Naive B cell (primary cell): ENCODE measurements at regions not wholly inside any gene's neighbourhood (a gene's known extent, or its start where the extent isn't known, plus 50 kb on each side); places are given as distances from the start of the nearest gene placed in this dataset.

Experiments
- ATAC-seq, 2 donors: fragments of 150-1000 bp; cut with Tn5 transposase; 2 replicates each; pipeline ENCODE4 v1.10.0; 2021; ENCODE audit warnings: low read depth in 2 of 2, mild to moderate bottlenecking in 2 of 2, moderate library complexity in 2 of 2
- DNase-seq: peaks from one replicate; pipeline ENCODE4 v3.0.0; 2022
- H3K27ac Mint-ChIP-seq, 6 donors: one replicate each; pipeline ENCODE4 v1.8.0; 2020 to 2022; ENCODE audit warnings: mild to moderate bottlenecking in 6 of 6, mixed read lengths in 6 of 6, moderate library complexity in 5 of 6, inconsistent platforms in 2 of 6
- H3K27me3 Mint-ChIP-seq, 3 donors: one replicate each; pipeline ENCODE4 v1.8.0; 2021 to 2022; ENCODE audit warnings: mixed read lengths in 3 of 3, mild to moderate bottlenecking in 1 of 3
- H3K36me3 Mint-ChIP-seq, 2 donors: one replicate each; pipeline ENCODE4 v1.8.0; 2020 to 2022; ENCODE audit warnings: mixed read lengths in 2 of 2, inconsistent platforms in 1 of 2, mild to moderate bottlenecking in 1 of 2
- H3K4me1 Mint-ChIP-seq, 3 donors: one replicate each; pipeline ENCODE4 v1.8.0; 2020 to 2022; ENCODE audit warnings: mixed read lengths in 3 of 3, inconsistent platforms in 1 of 3, mild to moderate bottlenecking in 1 of 3, moderate library complexity in 1 of 3
- H3K4me3 Mint-ChIP-seq, 8 donors: one replicate each; pipeline ENCODE4 v1.8.0; 2020 to 2022; ENCODE audit warnings: mild to moderate bottlenecking in 8 of 8, mixed read lengths in 8 of 8, moderate library complexity in 8 of 8, inconsistent platforms in 2 of 8
- H3K9me3 Mint-ChIP-seq, 7 donors: one replicate each; pipeline ENCODE4 v1.8.0; 2020 to 2022; ENCODE audit warnings: mixed read lengths in 7 of 7, mild to moderate bottlenecking in 5 of 7, inconsistent platforms in 2 of 7, moderate library complexity in 1 of 7

DNA sequence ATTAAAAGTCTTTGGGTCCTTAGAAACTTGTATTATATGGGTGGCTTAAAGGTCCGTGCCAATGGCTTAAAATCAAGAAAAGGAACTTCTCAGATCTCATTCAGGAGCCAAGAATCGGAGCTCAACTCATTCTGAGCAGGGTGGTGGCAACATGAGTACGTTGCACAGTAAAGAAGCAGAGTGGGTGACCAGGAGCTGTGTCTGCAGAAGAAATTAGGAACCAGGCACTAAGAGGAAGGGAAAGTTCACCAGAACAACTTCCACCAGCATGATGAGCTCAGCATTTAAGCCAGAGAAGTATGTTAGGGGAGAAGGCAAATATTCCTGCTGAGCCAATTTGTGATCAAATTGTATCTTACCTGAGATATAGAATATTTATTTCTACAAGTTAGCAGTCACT lies 236.0 kb upstream of the NRP1 start:
- Mint-ChIP-seq H3K27me3 (no peaks in the 10 kb centered on the region), H3K36me3 (no peaks in the 10 kb centered on the region), H3K9me3 (peaks cover 0 to 5% (median 0%) of the 10 kb centered on the region in 7 donors), H3K4me1 (no peaks in the 10 kb centered on the region), H3K4me3 (no peak overlapping the region), H3K27ac (no peak overlapping the region)
- no peak for ATAC-seq
- no peak for DNase-seq

GRCh38 chr10:33569702-33570101 lies 235.2 kb upstream of the NRP1 start:
- H3K4me3 Mint-ChIP-seq, result no peak overlapping the region
- H3K36me3 Mint-ChIP-seq, result no peaks in the 10 kb centered on the region
- ATAC-seq (no peak), DNase-seq (no peak)
- peaks cover 0 to 2% (median 0%) of the 10 kb centered on the region in 7 donors for H3K9me3 Mint-ChIP-seq
- no peaks in the 10 kb centered on the region for H3K27me3 Mint-ChIP-seq
- H3K27ac Mint-ChIP-seq, result no peak overlapping the region
- no peaks in the 10 kb centered on the region for H3K4me1 Mint-ChIP-seq

DNA sequence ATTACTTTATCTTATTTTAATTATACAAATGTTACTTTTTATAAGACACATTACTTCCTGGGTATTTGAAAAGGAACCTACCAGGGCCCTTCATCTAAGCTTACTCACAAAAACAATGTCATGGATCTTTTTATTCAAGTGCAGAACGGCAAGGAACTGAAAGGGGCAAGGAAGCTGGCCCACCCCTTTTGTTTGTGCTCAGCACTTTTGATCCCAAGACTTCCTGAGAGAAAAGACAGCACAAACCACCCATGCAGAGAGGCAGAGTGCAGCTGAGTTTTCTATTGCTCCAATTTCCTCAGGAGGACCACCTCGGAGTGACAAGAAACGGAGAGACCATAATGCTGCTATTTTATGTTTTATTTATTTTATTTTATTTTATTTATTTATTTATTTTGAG lies 232.0 kb upstream of the NRP1 start:
- peaks cover 0 to 5% (median 1%) of the 10 kb centered on the region in 7 donors for H3K9me3 Mint-ChIP-seq
- no peak overlapping the region for H3K27ac Mint-ChIP-seq
- no peak for ATAC-seq

GRCh38 chr10:33566001-33566400 lies 231.5 kb upstream of the NRP1 start:
- H3K27me3 Mint-ChIP-seq, result no peaks in the 10 kb centered on the region
- no peak for DNase-seq
- H3K27ac Mint-ChIP-seq, result no peak overlapping the region
- H3K36me3 Mint-ChIP-seq, result no peaks in the 10 kb centered on the region
- no peak for ATAC-seq
- no peaks in the 10 kb centered on the region for H3K4me1 Mint-ChIP-seq
- peaks cover 0 to 5% (median 1%) of the 10 kb centered on the region in 7 donors for H3K9me3 Mint-ChIP-seq
- H3K4me3 Mint-ChIP-seq, result no peak overlapping the region

More for the DNA sequence above, 232.0 kb upstream of the NRP1 start:
- Mint-ChIP-seq H3K36me3 (no peaks in the 10 kb centered on the region), H3K4me1 (no peaks in the 10 kb centered on the region), H3K4me3 (no peak overlapping the region), H3K27me3 (no peaks in the 10 kb centered on the region)
- DNase-seq, result no peak

DNA sequence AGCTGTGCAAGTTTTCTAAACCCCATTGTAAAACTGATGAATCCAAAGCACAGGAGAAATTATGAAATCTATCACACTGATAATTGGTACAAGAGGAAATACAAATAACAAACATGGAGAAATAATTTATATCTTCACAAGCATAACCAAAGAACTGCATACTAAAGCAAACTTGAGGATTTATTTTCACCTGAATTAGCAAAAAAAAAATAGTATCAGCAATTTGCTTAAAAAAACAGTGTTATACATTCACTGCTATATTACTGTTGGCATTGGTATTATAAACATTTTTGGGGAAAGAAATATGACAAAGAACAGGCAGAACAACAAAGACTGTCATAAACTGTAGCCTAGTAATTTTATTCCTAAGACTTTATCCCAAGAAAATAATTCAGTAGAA lies 230.8 kb upstream of the NRP1 start:
- no peak for ATAC-seq
- Mint-ChIP-seq H3K27ac (no peak overlapping the region), H3K27me3 (no peaks in the 10 kb centered on the region), H3K36me3 (no peaks in the 10 kb centered on the region), H3K4me1 (no peaks in the 10 kb centered on the region), H3K9me3 (peaks cover 0 to 5% (median 1%) of the 10 kb centered on the region in 7 donors), H3K4me3 (no peak overlapping the region)
- DNase-seq, result no peak

GRCh38 chr10:33559105-33559504 lies 224.6 kb upstream of the NRP1 start:
- ATAC-seq (no peak), DNase-seq (no peak)
- Mint-ChIP-seq H3K27me3 (peaks cover 0 to 5% (median 0%) of the 10 kb centered on the region in 3 donors), H3K4me1 (no peaks in the 10 kb centered on the region), H3K36me3 (no peaks in the 10 kb centered on the region), H3K4me3 (no peak overlapping the region), H3K27ac (no peak overlapping the region), H3K9me3 (peaks cover 0 to 10% (median 4%) of the 10 kb centered on the region in 7 donors)

- no peaks in the 10 kb centered on the region for H3K36me3 Mint-ChIP-seq
- H3K27ac Mint-ChIP-seq, result no peak overlapping the region
- no peak for ATAC-seq
- H3K4me1 Mint-ChIP-seq, result no peaks in the 10 kb centered on the region
- no peak overlapping the region for H3K4me3 Mint-ChIP-seq
- peaks cover 0 to 8% (median 3%) of the 10 kb centered on the region in 7 donors for H3K9me3 Mint-ChIP-seq
- peaks cover 0 to 5% (median 0%) of the 10 kb centered on the region in 3 donors for H3K27me3 Mint-ChIP-seq
- DNase-seq, result no peak
These were observed 222.8 kb upstream of the NRP1 start for GRCh38 chr10:33557313-33557712.

GRCh38 chr10:33556620-33557019 lies 222.2 kb upstream of the NRP1 start:
- ATAC-seq, result no peak
- Mint-ChIP-seq H3K4me1 (no peaks in the 10 kb centered on the region), H3K27me3 (peaks cover 0 to 5% (median 0%) of the 10 kb centered on the region in 3 donors), H3K27ac (no peak overlapping the region), H3K36me3 (no peaks in the 10 kb centered on the region), H3K9me3 (peaks cover 0 to 8% (median 3%) of the 10 kb centered on the region in 7 donors), H3K4me3 (no peak overlapping the region)
- DNase-seq, result no peak

GRCh38 chr10:33556103-33556502 lies 221.6 kb upstream of the NRP1 start:
- H3K4me3 Mint-ChIP-seq, result no peak overlapping the region
- H3K27me3 Mint-ChIP-seq, result peaks cover 0 to 5% (median 0%) of the 10 kb centered on the region in 3 donors
- H3K27ac Mint-ChIP-seq, result no peak overlapping the region
- no peak for DNase-seq
- H3K36me3 Mint-ChIP-seq, result no peaks in the 10 kb centered on the region
- H3K9me3 Mint-ChIP-seq, result peaks cover 0 to 8% (median 3%) of the 10 kb centered on the region in 7 donors
- ATAC-seq, result no peak
- H3K4me1 Mint-ChIP-seq, result no peaks in the 10 kb centered on the region

DNA sequence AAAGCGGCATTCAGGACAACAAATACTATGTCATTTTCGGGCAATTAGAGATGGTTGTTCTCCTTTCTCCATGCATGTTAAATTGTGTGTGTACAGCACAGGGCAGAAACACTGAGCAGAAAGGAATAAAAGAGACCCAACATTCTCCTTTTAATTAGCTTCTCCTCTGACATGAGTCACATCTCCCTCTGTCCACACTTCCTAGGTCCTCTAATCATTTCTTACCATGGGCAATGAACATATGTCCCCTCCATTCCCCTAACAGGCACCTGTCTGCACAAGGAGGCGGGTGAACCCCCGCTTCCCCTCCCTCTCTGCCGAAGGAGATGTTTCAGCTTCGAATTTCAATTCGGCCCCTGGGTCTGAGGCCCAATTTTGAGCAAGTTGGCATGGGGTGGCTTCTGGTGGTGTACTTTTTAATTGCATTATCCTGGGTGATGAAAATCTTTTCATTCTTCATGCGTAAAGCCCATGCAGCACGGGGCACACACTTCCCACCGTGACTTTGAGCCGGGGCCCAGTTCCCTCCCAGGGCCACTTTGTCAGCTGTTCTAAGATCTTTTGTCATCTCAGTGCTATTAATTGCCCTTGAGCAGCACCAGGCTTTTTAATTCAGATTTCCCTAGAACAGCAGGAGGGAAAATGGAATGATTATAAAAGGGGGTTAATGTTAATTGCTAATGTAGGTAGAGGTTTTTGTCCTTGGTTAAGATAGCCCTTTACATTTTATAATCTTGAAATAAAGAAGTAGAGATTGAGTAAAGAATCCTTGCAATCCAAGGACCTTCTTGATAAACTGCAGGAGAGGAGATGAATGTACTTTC lies 219.5 kb upstream of the NRP1 start:
- Mint-ChIP-seq H3K27me3 (no peaks in the 10 kb centered on the region), H3K27ac (no peak overlapping the region)

DNA sequence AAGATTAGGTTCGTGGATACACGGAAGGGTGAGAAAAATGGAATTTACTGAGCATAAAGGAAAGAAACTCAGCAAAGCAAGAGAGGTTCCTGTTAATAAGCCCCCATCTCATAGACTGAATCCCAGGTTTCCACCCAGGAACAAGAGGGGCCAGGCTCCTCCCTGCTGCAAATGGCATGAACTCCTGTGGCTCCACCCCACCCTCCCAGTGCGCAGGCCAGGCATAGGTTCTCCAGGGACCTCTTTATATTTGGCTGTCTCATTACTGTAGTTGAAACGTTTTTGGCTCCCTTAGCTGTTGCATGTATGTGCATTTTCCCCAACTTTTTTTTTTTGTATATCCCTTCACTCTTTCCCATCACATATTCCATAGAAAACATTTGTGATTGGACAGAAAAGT lies 217.8 kb upstream of the NRP1 start:
- Mint-ChIP-seq H3K27ac (no peak overlapping the region), H3K9me3 (peaks cover 0 to 13% (median 2%) of the 10 kb centered on the region in 7 donors), H3K27me3 (no peaks in the 10 kb centered on the region), H3K4me3 (no peak overlapping the region), H3K36me3 (no peaks in the 10 kb centered on the region), H3K4me1 (no peaks in the 10 kb centered on the region)
- ATAC-seq (no peak), DNase-seq (no peak)

More for the DNA sequence above, 219.5 kb upstream of the NRP1 start:
- no peaks in the 10 kb centered on the region for H3K36me3 Mint-ChIP-seq
- peaks cover 0 to 16% (median 4%) of the 10 kb centered on the region in 7 donors for H3K9me3 Mint-ChIP-seq
- ATAC-seq, result no peak
- H3K4me1 Mint-ChIP-seq, result no peaks in the 10 kb centered on the region
- no peak for DNase-seq
- no peak overlapping the region for H3K4me3 Mint-ChIP-seq

- Mint-ChIP-seq H3K9me3 (peaks cover 0 to 13% (median 0%) of the 10 kb centered on the region in 7 donors), H3K36me3 (no peaks in the 10 kb centered on the region), H3K27me3 (no peaks in the 10 kb centered on the region), H3K4me1 (no peaks in the 10 kb centered on the region), H3K27ac (no peak overlapping the region), H3K4me3 (no peak overlapping the region)
- ATAC-seq, result no peak
- no peak for DNase-seq
These were observed 216.3 kb upstream of the NRP1 start for GRCh38 chr10:33550811-33551210.

DNA sequence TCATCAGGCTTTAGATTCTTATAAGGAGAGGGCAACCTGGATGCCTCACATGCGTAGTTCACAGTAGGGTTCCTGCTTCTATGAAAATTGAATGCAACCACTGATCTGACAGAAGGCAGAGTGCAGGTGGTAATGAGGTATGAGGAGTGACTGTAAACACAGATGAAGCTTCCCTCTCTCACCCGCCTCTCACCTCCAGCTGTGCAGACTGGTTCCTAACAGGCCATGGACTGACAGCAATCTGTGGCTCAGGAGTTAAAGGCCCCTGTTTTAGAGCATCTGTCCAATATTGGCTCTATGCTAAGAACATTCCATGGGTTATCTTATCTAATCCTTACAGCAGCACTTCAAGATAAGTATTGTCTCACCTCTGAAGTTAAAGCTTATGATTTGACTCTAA lies 213.5 kb upstream of the NRP1 start:
- Mint-ChIP-seq H3K27ac (no peak overlapping the region), H3K4me3 (no peak overlapping the region), H3K9me3 (peaks cover 7 to 25% (median 10%) of the 10 kb centered on the region in 7 donors), H3K4me1 (no peaks in the 10 kb centered on the region), H3K27me3 (no peaks in the 10 kb centered on the region), H3K36me3 (no peaks in the 10 kb centered on the region)
- ATAC-seq (no peak), DNase-seq (no peak)

- no peaks in the 10 kb centered on the region for H3K36me3 Mint-ChIP-seq
- peaks cover 7 to 32% (median 17%) of the 10 kb centered on the region in 7 donors for H3K9me3 Mint-ChIP-seq
- no peaks in the 10 kb centered on the region for H3K4me1 Mint-ChIP-seq
- DNase-seq, result no peak
- no peak for ATAC-seq
- H3K27me3 Mint-ChIP-seq, result no peaks in the 10 kb centered on the region
- H3K4me3 Mint-ChIP-seq, result no peak overlapping the region
- H3K27ac Mint-ChIP-seq, result no peak overlapping the region
These were observed 211.6 kb upstream of the NRP1 start for GRCh38 chr10:33546031-33546430.
